ENCODE measurements at regions not wholly inside any gene's neighbourhood (a gene's known extent, or its start where the extent isn't known, plus 50 kb on each side); places are given as distances from the start of the nearest gene placed in this dataset.

- no peak overlapping the region for H2AFZ ChIP-seq (ENCODE audit: low read depth, low read length)
- no peaks in the 10 kb centered on the region for H4K20me1 ChIP-seq (replicated peaks; ENCODE audit: control insufficient read depth, extremely low read depth, insufficient read depth, low read length)
- H3K4me2 ChIP-seq (ENCODE audit: insufficient read depth, low read length), result no peak overlapping the region
- intact Hi-C loops (cut with micrococcal nuclease) (no loop called here), dilution Hi-C loops (cut with MboI; ENCODE audit: extremely low pct_ligation_motif_present, low sequenced_read_pairs) (no loop called here)
- no peaks in the 10 kb centered on the region for H3K9me1 ChIP-seq (replicated peaks; ENCODE audit: control insufficient read depth, extremely low read depth, insufficient read depth, low read length)
- TF ChIP-seq CTCF (IDR thresholded peaks at IDR 0.05; ENCODE audit: extremely low read depth in 1 of 2, insufficient read depth in 1 of 2, low read depth in 1 of 2, low read length in 2 of 2), result no peak
- TF ChIP-seq MYC (IDR thresholded peaks at IDR 0.05; ENCODE audit: low read depth, low read length), result no peak
- TF ChIP-seq MAX (IDR thresholded peaks at IDR 0.05; ENCODE audit: insufficient read depth, insufficient read length), result no peak
- TF ChIP-seq EZH2 (IDR thresholded peaks at IDR 0.05; ENCODE audit: borderline replicate concordance, low read depth, low read length, severe bottlenecking), result no peak
- TF ChIP-seq GATA2 (IDR thresholded peaks at IDR 0.05; ENCODE audit: insufficient read depth, insufficient read length, low read depth, low read length), result no peak
- TF ChIP-seq FOS (IDR thresholded peaks at IDR 0.05; ENCODE audit: borderline replicate concordance, insufficient read depth, low read length), result no peak
- no peak for TF ChIP-seq POLR2A (IDR thresholded peaks at IDR 0.05; ENCODE audit: low read depth, low read length)
- no peak for TF ChIP-seq POLR2AphosphoS5 (IDR thresholded peaks at IDR 0.05; ENCODE audit: insufficient read depth, low read depth, low read length)
- no peak for TF ChIP-seq JUN (IDR thresholded peaks at IDR 0.05; ENCODE audit: borderline replicate concordance, insufficient read depth, insufficient read length, low read depth)
- BruUV-seq (replicated peaks), result no TSS peak
- no peaks in the 10 kb centered on the region for H3K9me3 ChIP-seq (replicated peaks; ENCODE audit: control insufficient read depth, insufficient read depth, low read length)
- no peak overlapping the region for H3K9ac ChIP-seq (replicated peaks; ENCODE audit: extremely low read depth, insufficient read depth, low read length)
- H3K36me3 ChIP-seq (ENCODE audit: control insufficient read depth in 2 of 2, extremely low read depth in 1 of 2, insufficient read depth in 2 of 2, low read length in 2 of 2), result no peaks in the 10 kb centered on the region
- H3K27me3 ChIP-seq (ENCODE audit: control insufficient read depth in 2 of 2, insufficient read depth in 2 of 2, low read length in 2 of 2), result peaks cover 0 to 2% of the 10 kb centered on the region in 2 experiments
- H3K27ac ChIP-seq (ENCODE audit: insufficient read depth, low read depth, low read length), result no peak overlapping the region
- H3K4me3 ChIP-seq (replicated peaks in 1 of 3; ENCODE audit: insufficient read depth in 1 of 3, low read depth in 1 of 3, low read length in 3 of 3), result no peak overlapping the region
- CTCF ChIA-PET, result interaction anchor here (1.9 kb wide), 1 partner anchor 421 kb away, joined by 4 read pairs; no protein-coding TSS in a partner anchor
- no peaks in the 10 kb centered on the region for H3K4me1 ChIP-seq (ENCODE audit: control insufficient read depth, extremely low read depth, insufficient read depth, low read length)
- FAIRE-seq (no peak), DNase-seq (ENCODE audit: low read depth, low spot score) (no peak)
- no peaks in the 10 kb centered on the region for H3K79me2 ChIP-seq (ENCODE audit: control insufficient read depth, insufficient read depth, low read length)
- POLR2A ChIA-PET, result no interaction called here
These were observed 418.2 kb downstream of the BCAT1 start for GRCh38 chr12:24530689-24531088.
